Lung (tissue), 11 donors: ENCODE measurements at regions not wholly inside any gene's neighbourhood (a gene's known extent, or its start where the extent isn't known, plus 50 kb on each side); places are given as distances from the start of the nearest gene placed in this dataset.

Source experiments
- ATAC-seq: fragments of 200-7000 bp; cut with Tn5 transposase; one replicate; pipeline ENCODE4 v1.9.1; 2020; ENCODE audit warnings: moderate number of reproducible peaks; ENCODE audit not compliant: insufficient read depth, low FRiP score
- DNase-seq, 3 donors: peaks; one replicate each; pipeline ENCODE4 v3.0.0-alpha.2; 2013 to 2017
- H3K27ac ChIP-seq, 2 donors: one replicate each; pipeline ENCODE4 v1.5.1; 2013; ENCODE audit warnings: mild to moderate bottlenecking in 2 of 2, moderate library complexity in 2 of 2, control low read depth in 1 of 2, inconsistent platforms in 1 of 2, low read depth in 1 of 2, low read length in 1 of 2
- H3K27me3 ChIP-seq, 3 donors: one replicate each; pipeline ENCODE4 v1.5.1; 2013; ENCODE audit warnings: low read length in 2 of 3; ENCODE audit not compliant: control insufficient read depth in 3 of 3, insufficient read depth in 3 of 3
- H3K36me3 ChIP-seq, 4 donors: one replicate each; pipeline ENCODE4 v1.5.1; 2013; ENCODE audit warnings: low read length in 4 of 4, mild to moderate bottlenecking in 1 of 4, moderate library complexity in 1 of 4; ENCODE audit not compliant: control insufficient read depth in 4 of 4, insufficient read depth in 4 of 4
- H3K4me1 ChIP-seq, 5 donors: one replicate each; pipeline ENCODE4 v1.5.1; 2013; ENCODE audit warnings: low read length in 5 of 5, mild to moderate bottlenecking in 2 of 5, moderate library complexity in 1 of 5; ENCODE audit not compliant: control insufficient read depth in 5 of 5, insufficient read depth in 5 of 5
- H3K4me3 ChIP-seq: one replicate; pipeline ENCODE4 v1.5.1; 2013; ENCODE audit warnings: mild to moderate bottlenecking, control low read depth, moderate library complexity
- H3K9ac ChIP-seq, 2 donors: one replicate each; pipeline ENCODE4 v1.5.1; 2013; ENCODE audit warnings: low read length in 2 of 2, control low read depth in 1 of 2; ENCODE audit not compliant: insufficient read depth in 1 of 2
- H3K9me3 ChIP-seq, 4 donors: one replicate each; pipeline ENCODE4 v1.5.1; 2013; ENCODE audit warnings: low read length in 3 of 4, mild to moderate bottlenecking in 1 of 4, moderate library complexity in 1 of 4; ENCODE audit not compliant: control insufficient read depth in 4 of 4, insufficient read depth in 3 of 4
- CTCF ChIP-seq: IDR thresholded peaks from 2 replicates; pipeline ENCODE4 v1.5.1; 2012; ENCODE audit warnings: mild to moderate bottlenecking; ENCODE audit errors: control extremely low read depth, extremely low read depth
- WGBS, 2 donors: extraction: QIAGEN DNeasy Blood & Tissue Kit; methylation state at CpG; one replicate each; pipeline ENCODE4 v1.1.7; 2013; 5-methylcytosine and 5-hydroxymethylcytosine counted together
- donor health status: control.
- donor health status: control.
- donor health status: Bipolar disorder and iron deficiency.
- donor health status: healthy.
- donor health status: DM: yes; HTN: yes; CAD: no.

DNA sequence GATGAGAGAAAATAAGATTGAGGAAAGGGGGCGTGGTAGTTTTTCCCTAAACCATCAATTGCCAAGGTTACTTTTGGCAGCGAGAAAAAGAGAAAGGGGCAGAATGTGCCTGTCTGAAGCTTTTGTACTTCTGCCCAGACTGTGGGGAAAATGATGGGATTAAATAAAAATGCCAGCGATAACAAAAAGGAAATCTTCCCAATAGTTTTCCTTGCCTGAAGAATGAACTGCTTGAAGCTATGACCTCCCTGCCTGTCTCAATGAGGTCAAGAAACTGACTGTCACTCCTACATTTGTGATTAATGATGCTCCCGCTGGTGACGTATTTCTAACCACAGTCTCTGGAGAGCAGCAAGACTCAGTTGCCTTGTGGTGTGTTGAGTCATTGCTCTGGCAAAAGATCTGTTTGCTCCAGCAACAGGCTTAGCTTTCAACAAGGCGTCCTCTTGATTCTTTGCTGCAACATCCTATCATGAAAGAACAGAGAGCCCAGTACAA, 1051.5 kb downstream of the DIAPH3 start:
- Histone ChIP-seq H3K9ac (no peak overlapping the region), H3K4me1 (peaks cover 0 to 2% (median 0%) of the 10 kb centered on the region in 5 donors), H3K36me3 (no peaks in the 10 kb centered on the region), H3K27ac (no peak overlapping the region), H3K9me3 (peaks cover 0 to 5% (median 0%) of the 10 kb centered on the region in 4 donors), H3K27me3 (no peaks in the 10 kb centered on the region), H3K4me3 (no peak overlapping the region)
- DNase-seq, result peak in 1 of 3 donors; percentile 44
- no peak for TF ChIP-seq CTCF
- WGBS, 2 donors, result 75 to 81% methylated on average over 6 of the region's 6 CpGs
- no peak for ATAC-seq

DNA sequence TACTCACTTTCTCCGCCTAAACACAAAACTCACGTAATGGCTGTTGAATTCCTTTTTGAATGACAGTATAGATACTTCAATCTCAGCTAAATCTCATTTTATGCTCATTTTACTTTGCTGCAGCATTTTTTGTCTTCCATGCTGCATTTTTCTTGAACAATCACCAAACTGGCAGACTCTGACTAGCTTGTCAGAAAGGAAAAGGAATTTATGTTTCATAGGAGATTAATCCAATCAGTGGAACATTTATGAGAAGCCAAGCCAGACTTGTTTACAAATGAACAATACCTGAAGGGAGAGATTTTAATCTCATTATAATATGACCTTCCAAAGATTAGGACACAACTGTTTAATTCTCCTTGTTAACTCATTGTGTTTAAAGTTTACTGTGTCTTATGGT, 1044.3 kb downstream of the DIAPH3 start:
- Histone ChIP-seq H3K9ac (no peak overlapping the region), H3K27ac (no peak overlapping the region), H3K27me3 (no peaks in the 10 kb centered on the region), H3K36me3 (no peaks in the 10 kb centered on the region), H3K4me3 (no peak overlapping the region), H3K4me1 (peaks cover 0 to 17% (median 0%) of the 10 kb centered on the region in 5 donors), H3K9me3 (no peaks in the 10 kb centered on the region)
- DNase-seq (no peak), ATAC-seq (no peak)
- WGBS, 2 donors, result 67 to 70% methylated on average over 2 of the region's 2 CpGs
- TF ChIP-seq CTCF, result no peak

DNA sequence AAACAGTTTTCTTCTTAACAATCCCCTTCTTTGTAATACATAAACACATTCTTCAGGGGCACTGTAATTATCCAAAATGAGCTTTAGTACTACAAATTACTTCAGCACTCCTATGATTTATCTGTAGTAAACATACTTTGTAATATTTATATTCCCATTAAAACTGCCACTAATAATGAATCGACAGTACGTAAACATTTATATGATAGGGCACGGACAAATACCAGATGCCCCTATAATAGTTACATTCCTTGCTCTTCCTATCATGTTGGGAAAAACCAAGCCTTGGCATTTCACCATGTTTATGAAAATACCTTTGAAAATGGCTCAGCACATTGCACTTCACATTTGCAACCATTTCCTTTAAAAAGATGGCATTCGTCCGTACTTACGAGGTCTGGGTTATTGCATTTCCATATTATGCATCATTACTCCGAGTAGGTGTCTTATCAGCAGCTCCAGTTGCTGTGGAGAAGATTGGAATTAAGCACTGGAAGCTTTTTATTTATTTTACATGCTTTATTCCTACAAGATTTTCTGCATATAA, 1043.4 kb downstream of the DIAPH3 start:
- TF ChIP-seq CTCF, result no peak
- ATAC-seq, result no peak
- peak in 1 of 3 donors; percentile 12 for DNase-seq

GRCh38 chr13:59121507-59121906, 1042.2 kb downstream of the DIAPH3 start:
- no peak for DNase-seq

More for the DNA sequence above, 1043.4 kb downstream of the DIAPH3 start:
- Histone ChIP-seq H3K9ac (no peak overlapping the region), H3K4me1 (peaks cover 0 to 17% (median 0%) of the 10 kb centered on the region in 5 donors), H3K4me3 (no peak overlapping the region), H3K36me3 (no peaks in the 10 kb centered on the region), H3K27me3 (no peaks in the 10 kb centered on the region), H3K27ac (no peak overlapping the region), H3K9me3 (no peaks in the 10 kb centered on the region)
- 59 to 79% methylated on average over 7 of the region's 7 CpGs for WGBS, 2 donors

More at GRCh38 chr13:59121507-59121906, 1042.2 kb downstream of the DIAPH3 start:
- no peaks in the 10 kb centered on the region for H3K36me3 ChIP-seq
- no peak for ATAC-seq
- 93% methylated on average over 3 of the region's 3 CpGs for WGBS, 2 donors
- H3K27ac ChIP-seq, result no peak overlapping the region
- no peaks in the 10 kb centered on the region for H3K27me3 ChIP-seq
- no peak overlapping the region for H3K4me3 ChIP-seq
- H3K9me3 ChIP-seq, result no peaks in the 10 kb centered on the region
- H3K4me1 ChIP-seq, result peaks cover 0 to 17% (median 0%) of the 10 kb centered on the region in 5 donors
- no peak overlapping the region for H3K9ac ChIP-seq
- no peak for TF ChIP-seq CTCF
